NOMO-1 (cell line): ENCODE measurements at regions not wholly inside any gene's neighbourhood (a gene's known extent, or its start where the extent isn't known, plus 50 kb on each side); places are given as distances from the start of the nearest gene placed in this dataset.

ENCODE experiments used
- DNase-seq, 2 experiments: peaks; one replicate each; lab custom pipeline; 2025; ENCODE audit not compliant: unreplicated experiment in 2 of 2; lab: John Stamatoyannopoulos, UW

DNA sequence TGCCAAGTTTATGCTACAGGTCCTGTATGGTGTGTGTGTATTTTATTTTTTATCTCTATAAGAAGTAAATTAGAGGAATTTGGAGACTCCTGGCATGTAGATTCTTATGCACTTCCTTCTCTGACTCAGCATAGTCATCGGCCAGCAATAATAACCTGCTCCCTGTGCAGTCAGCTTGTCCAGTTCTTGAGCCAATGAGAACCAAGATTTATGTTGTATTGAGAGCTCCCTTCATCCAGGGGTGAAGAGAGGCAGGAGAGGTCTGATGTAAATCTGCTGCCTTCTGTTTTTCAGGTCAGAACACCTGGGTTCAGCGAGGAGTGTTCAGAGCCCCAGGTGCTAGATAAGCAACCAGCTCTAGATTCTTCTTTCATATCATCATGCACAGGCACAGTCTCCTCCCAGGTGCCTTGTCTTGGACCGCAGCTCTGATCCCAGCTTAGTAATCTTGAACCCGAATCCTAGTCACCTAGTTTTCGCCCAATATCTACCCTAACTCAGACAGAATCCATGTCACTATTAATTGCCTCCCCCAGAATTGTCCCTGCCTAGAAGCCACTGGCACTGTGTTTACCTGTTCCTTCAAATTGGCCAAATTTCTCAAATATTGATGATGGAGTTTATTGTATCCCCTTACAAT, 328.2 kb upstream of the NCAM1 start:
- DNase-seq, result no peak

DNA sequence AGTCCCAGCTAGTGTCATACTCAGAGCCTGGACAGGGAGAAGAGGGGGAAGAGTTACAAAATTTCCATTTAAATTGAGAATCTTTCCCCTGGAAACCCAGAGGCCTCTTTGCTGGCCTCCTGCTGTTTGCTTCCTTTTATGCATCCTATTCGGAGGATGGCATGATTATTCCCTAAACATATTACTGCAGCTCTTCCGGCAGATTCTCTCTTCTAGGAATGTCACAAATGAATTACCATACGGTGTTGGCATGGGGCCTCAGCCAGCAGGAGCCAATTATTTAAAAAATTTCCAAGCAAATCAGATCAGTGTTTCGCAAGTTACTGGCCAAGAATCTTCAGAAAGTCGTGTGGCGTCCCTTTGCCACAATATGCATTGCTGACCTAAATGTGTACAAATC, 326.7 kb upstream of the NCAM1 start:
- DNase-seq, result no peak

GRCh38 chr11:112634995-112635737, 326.1 kb upstream of the NCAM1 start:
- DNase-seq, result no peak

DNA sequence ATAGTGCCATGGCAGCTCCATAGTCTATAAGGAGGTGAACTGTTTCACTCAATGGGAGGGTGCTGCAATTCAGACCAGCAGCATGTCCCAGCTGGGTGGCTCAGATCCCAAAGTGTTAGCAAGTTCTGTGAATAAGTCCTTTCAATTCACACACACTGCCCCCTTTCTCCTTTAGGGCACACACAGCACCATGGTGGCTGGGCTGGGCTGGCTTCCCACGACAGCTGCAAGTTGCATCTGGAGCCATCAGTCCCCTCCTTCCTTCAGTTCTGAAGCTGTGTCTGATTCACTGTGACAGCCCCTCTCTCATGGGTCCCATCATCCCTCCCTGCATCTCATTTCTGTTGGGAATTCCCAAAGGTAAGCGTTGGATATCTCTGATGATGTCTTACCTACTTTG, 324.1 kb upstream of the NCAM1 start:
- no peak for DNase-seq

DNA sequence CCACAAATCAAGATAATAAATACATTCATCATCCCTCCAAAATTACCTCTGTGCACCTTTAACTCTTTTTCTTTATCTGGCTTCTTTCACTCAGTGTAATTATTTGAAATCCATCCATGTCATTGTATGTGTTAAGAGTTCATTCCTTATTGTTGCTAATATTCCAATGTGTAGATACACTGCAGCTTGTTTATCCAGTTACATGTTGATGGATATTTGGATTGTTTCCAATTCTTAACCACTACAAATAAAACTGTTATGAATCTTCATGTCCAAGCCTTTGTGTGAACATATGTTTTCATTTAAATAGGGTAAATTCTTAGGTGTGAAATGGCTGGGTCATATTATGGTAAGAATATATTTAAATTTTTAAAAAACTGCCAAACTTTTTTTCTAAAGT, 323.3 kb upstream of the NCAM1 start:
- DNase-seq, result no peak

DNA sequence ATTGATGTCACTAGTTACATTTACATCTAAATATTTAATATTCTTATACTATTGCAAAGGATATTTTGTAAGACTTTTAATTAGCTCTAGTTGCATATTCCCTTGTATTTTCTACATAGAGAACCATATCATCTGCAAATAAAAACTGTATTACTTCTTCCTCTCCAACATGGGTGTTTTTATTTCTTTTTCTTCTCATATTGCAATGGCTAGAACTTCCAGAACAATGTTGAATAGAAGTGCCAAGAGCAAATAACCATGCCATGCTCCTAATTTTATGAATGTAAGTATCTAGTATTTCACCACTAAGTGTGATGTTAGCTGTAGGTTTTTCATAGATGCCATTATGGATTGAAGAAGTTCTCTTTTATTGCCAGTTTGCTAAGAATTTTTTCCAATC, 321.8 kb upstream of the NCAM1 start:
- DNase-seq, result no peak

DNA sequence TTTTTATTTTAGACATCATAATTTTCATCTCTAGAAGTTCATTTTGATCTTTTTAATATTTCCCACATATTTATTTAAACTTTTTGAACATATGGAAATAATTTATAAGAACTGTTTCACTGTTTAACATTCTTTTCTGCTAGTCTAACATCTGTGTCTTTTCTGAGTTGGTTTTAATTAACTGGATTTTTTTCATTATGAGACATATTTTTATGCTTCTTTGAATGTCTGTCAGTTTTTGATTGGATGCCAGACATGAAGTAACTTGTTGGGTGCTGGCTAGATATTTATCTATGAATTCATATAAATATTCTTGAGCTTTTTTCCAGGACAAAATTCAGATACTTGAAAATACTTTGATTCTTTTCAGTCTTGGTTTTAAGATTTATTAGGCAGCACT, 317.8 kb upstream of the NCAM1 start:
- no peak for DNase-seq

- peak; percentile 35 to 77 for DNase-seq
These were observed 316.6 kb upstream of the NCAM1 start for GRCh38 chr11:112644410-112645131.

DNA sequence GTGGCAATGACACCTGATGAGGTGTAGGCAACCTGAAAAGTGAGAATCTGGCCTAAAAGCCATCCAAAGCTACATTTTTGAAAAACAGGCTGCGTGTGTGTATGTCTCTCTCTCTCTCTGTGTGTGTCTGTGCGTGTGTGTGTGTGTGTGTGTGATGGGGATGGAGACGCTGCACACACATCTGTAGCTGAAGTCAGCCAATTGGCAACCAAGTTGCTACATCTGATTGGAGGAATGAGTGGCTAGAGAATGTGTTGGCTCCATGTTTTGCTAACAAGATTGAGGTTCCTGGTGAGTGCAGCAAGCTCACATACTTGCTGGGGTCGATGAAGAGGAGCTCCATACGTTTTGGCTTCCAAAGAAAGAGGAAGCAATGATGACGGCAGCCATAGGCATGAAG, 311.4 kb upstream of the NCAM1 start:
- no peak for DNase-seq

- DNase-seq, result no peak
These were observed 310.7 kb upstream of the NCAM1 start for GRCh38 chr11:112650527-112650926.

DNA sequence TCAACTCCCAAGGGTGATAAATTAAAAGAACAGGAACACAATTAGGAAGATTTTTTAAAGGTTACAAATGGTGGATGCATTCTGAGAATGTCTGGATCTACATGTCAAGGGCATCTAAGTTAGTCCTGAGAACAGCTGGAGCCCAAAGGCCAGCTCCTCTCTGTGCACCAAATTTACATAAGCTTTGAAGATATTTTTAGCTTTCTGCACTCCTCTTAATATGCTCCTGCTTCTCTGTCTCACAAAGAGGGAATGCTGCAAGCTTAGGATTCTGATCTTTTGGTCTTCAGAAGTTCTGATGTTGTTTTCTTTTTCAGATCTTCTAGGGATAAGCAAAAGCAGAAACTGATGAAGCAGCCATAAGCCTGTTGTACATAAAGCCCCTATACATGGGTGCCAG, 309.8 kb upstream of the NCAM1 start:
- no peak for DNase-seq

DNA sequence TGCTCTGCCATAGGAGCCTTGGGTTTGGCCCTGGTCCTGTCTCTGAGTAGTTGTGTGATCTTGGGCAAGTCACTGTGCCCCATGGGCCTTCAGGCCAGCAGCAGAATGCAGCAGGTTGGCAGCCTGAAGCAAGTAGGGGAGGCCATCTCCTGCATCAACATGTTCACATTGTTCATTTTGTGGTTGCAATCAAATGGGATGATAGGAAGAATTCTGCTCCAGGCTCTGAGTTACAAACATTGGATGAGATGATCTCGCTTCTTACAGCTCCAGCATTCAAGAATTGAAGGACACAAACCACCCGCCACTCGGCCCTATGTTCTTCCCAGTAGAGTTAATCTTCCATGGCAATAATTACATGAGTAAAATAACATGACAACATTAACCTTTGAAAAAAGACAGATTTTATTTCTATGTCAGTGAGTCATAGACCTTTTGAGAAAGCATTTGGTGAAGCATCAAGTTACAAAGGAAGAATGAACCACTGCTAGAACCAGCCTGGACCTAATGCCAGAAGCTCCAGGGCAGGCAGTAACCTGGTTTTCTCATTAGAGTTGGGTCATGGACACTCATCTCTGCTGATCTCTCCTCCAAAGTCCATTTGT, 308.3 kb upstream of the NCAM1 start:
- no peak for DNase-seq

- DNase-seq, result no peak
These were observed 305.8 kb upstream of the NCAM1 start for GRCh38 chr11:112655371-112655770.

- DNase-seq, result no peak
These were observed 304.3 kb upstream of the NCAM1 start for GRCh38 chr11:112656772-112657428.

GRCh38 chr11:112658431-112658878, 302.8 kb upstream of the NCAM1 start:
- no peak for DNase-seq

- no peak for DNase-seq
These were observed 300.1 kb upstream of the NCAM1 start for GRCh38 chr11:112661146-112661545.

GRCh38 chr11:112661571-112661970, 299.6 kb upstream of the NCAM1 start:
- no peak for DNase-seq

DNA sequence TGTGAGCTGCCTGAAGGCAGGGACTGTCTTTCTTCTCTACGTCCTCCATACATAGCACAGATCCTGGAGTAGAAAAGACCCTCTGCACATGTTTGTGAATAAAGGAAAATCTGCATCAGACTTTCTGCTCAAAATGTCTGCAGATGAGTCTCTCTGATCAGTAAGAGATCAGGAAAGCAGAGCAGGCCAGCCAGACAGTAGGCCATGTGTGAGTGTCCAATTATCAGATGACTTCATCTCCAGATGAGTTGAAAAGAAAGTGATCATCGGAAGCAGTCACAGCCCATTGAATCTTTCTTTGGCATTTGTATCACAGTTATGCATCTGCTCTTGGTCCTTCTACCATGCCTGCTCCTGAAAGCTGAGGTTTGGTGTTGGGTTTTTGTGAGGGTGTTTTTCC, 298.7 kb upstream of the NCAM1 start:
- DNase-seq, result no peak

- no peak for DNase-seq
These were observed 297.1 kb upstream of the NCAM1 start for GRCh38 chr11:112663947-112664634.

GRCh38 chr11:112665291-112665690, 295.9 kb upstream of the NCAM1 start:
- no peak for DNase-seq
